SU-DHL-6 (cell line): ENCODE measurements at regions not wholly inside any gene's neighbourhood (a gene's known extent, or its start where the extent isn't known, plus 50 kb on each side); places are given as distances from the start of the nearest gene placed in this dataset.

Source experiments
- H2AFZ ChIP-seq: fragments of 200-600 bp; sonication (generic); 2 replicates; pipeline ENCODE4 v1.6.1; 2014; ENCODE audit warnings: low read depth, mild to moderate bottlenecking, moderate library complexity, mixed read lengths, antibody characterized with exemption, low read length; ENCODE audit not compliant: severe bottlenecking
- H3F3A ChIP-seq: fragments of 200-600 bp; shearing (Covaris generic); 2 replicates; pipeline ENCODE4 v1.6.0; 2016; ENCODE audit warnings: antibody characterized with exemption, mild to moderate bottlenecking; ENCODE audit not compliant: insufficient read depth
- H3K27ac ChIP-seq: fragments of 200-600 bp; sonication (generic); 2 replicates; pipeline ENCODE4 v1.5.1; 2016; ENCODE audit warnings: low read depth, mild to moderate bottlenecking, low read length, moderate library complexity, mixed read lengths
- H3K27me3 ChIP-seq: fragments of 200-600 bp; sonication (generic), shearing (Covaris generic); 2 replicates; pipeline ENCODE4 v1.6.0; 2014; ENCODE audit warnings: mild to moderate bottlenecking, low read length
- H3K36me3 ChIP-seq: fragments of 200-600 bp; sonication (generic); 2 replicates; pipeline ENCODE4 v1.6.1; 2014; ENCODE audit warnings: mild to moderate bottlenecking, low read length, mixed read lengths
- H3K4me2 ChIP-seq: fragments of 300-600, 200-600 bp; shearing (Covaris generic), sonication (generic); 2 replicates; pipeline ENCODE4 v1.6.0; 2014; ENCODE audit warnings: low read length, low read depth, mild to moderate bottlenecking; ENCODE audit not compliant: poor library complexity, severe bottlenecking
- H3K4me3 ChIP-seq: fragments of 200-600 bp; sonication (generic); 2 replicates; pipeline ENCODE4 v1.5.1; 2014; ENCODE audit warnings: antibody characterized with exemption, low read length, mild to moderate bottlenecking, mixed read lengths; ENCODE audit not compliant: insufficient read depth, poor library complexity, severe bottlenecking
- H3K79me2 ChIP-seq: fragments of 200-600 bp; sonication (generic); 2 replicates; pipeline ENCODE4 v1.6.1; 2014; ENCODE audit warnings: mild to moderate bottlenecking, low read length, moderate library complexity; ENCODE audit not compliant: insufficient read depth
- H3K9ac ChIP-seq: fragments of 200-600 bp; sonication (generic); 2 replicates; pipeline ENCODE4 v1.7.0; 2014; ENCODE audit warnings: mild to moderate bottlenecking, low read length
- H3K9me2 ChIP-seq: fragments of 200-600 bp; sonication (generic); replicated peaks from 2 replicates; pipeline ENCODE4 v1.6.1; 2014; ENCODE audit warnings: low read length; ENCODE audit not compliant: insufficient read depth
- H3K9me3 ChIP-seq: fragments of 200-600 bp; sonication (generic); 2 replicates; pipeline ENCODE4 v1.6.1; 2014; ENCODE audit warnings: low read length, mixed read lengths; ENCODE audit not compliant: insufficient read depth
- H4K20me1 ChIP-seq: fragments of 200-600 bp; sonication (generic); 2 replicates; pipeline ENCODE4 v1.6.1; 2014; ENCODE audit warnings: low read depth, mild to moderate bottlenecking, antibody characterized with exemption, low read length, moderate library complexity, mixed read lengths
- CTCF ChIP-seq: fragments of 200-600 bp; sonication (generic); IDR thresholded peaks from one replicate; pipeline ENCODE4 v1.5.1; 2017; ENCODE audit warnings: antibody characterized with exemption, mild to moderate bottlenecking, low read length, moderate library complexity; ENCODE audit not compliant: insufficient read depth, poor library complexity, severe bottlenecking
- EZH2phosphoT487 ChIP-seq: fragments of 200-600 bp; sonication (generic), shearing (Covaris generic); conservative IDR thresholded peaks from 2 replicates; pipeline ENCODE4 v1.6.1; 2018; ENCODE audit warnings: mild to moderate bottlenecking, antibody characterized with exemption, low read length, moderate library complexity, mixed read lengths

- Histone ChIP-seq H3K4me3 (no peak overlapping the region), H3K27ac (no peak overlapping the region), H3K9me3 (no peaks in the 10 kb centered on the region), H3K27me3 (no peaks in the 10 kb centered on the region), H3K9me2 (no peaks in the 10 kb centered on the region), H3F3A (no peaks in the 10 kb centered on the region; the same call in 1 of the 2 replicates), H3K9ac (no peak overlapping the region), H4K20me1 (no peaks in the 10 kb centered on the region), H3K36me3 (no peaks in the 10 kb centered on the region), H3K4me2 (no peak overlapping the region), H2AFZ (no peak overlapping the region), H3K79me2 (no peaks in the 10 kb centered on the region)
- TF ChIP-seq CTCF (no peak), EZH2phosphoT487 (no peak)
Observed at GRCh38 chr20:33908336-33908735, 85.4 kb upstream of the RALY start.

GRCh38 chr20:33908868-33909267 lies 84.8 kb upstream of the RALY start:
- H3K36me3 ChIP-seq, result no peaks in the 10 kb centered on the region
- H2AFZ ChIP-seq, result no peak overlapping the region
- no peaks in the 10 kb centered on the region for H3K9me2 ChIP-seq
- no peaks in the 10 kb centered on the region for H3K9me3 ChIP-seq
- H3K4me3 ChIP-seq, result no peak overlapping the region
- no peaks in the 10 kb centered on the region for H4K20me1 ChIP-seq
- no peaks in the 10 kb centered on the region for H3K79me2 ChIP-seq
- H3K9ac ChIP-seq, result no peak overlapping the region
- no peaks in the 10 kb centered on the region for H3K27me3 ChIP-seq
- no peak for TF ChIP-seq EZH2phosphoT487
- TF ChIP-seq CTCF, result no peak
- no peaks in the 10 kb centered on the region; the same call in 1 of the 2 replicates for H3F3A ChIP-seq
- H3K27ac ChIP-seq, result no peak overlapping the region
- H3K4me2 ChIP-seq, result no peak overlapping the region

GRCh38 chr20:33909331-33909921 lies 84.3 kb upstream of the RALY start:
- H3K9ac ChIP-seq, result no peak overlapping the region
- H3F3A ChIP-seq, result no peaks in the 10 kb centered on the region; the same call in 1 of the 2 replicates
- H3K27me3 ChIP-seq, result no peaks in the 10 kb centered on the region
- TF ChIP-seq EZH2phosphoT487 (no peak), CTCF (no peak)
- H3K9me2 ChIP-seq, result no peaks in the 10 kb centered on the region
- no peaks in the 10 kb centered on the region for H4K20me1 ChIP-seq
- H3K79me2 ChIP-seq, result no peaks in the 10 kb centered on the region
- no peak overlapping the region for H2AFZ ChIP-seq
- H3K36me3 ChIP-seq, result no peaks in the 10 kb centered on the region
- no peak overlapping the region for H3K4me3 ChIP-seq
- H3K27ac ChIP-seq, result no peak overlapping the region
- H3K9me3 ChIP-seq, result no peaks in the 10 kb centered on the region
- H3K4me2 ChIP-seq, result no peak overlapping the region
